Karpas-422 (cell line): ENCODE measurements at regions not wholly inside any gene's neighbourhood (a gene's known extent, or its start where the extent isn't known, plus 50 kb on each side); places are given as distances from the start of the nearest gene placed in this dataset.
"Not testable (repeated sequence)": the region's sequence is repeated elsewhere in the genome, so short reads cannot be mapped to it uniquely, and the experiment has no call there.

Experiments used
- DNase-seq: peaks from one replicate; pipeline ENCODE4 v3.0.0-alpha.2; 2015
- H2AFZ ChIP-seq: fragments of 200-600 bp; sonication (generic); 2 replicates; pipeline ENCODE4 v1.6.1; 2014; ENCODE audit warnings: antibody characterized with exemption, low read length, mixed read lengths
- H3K27ac ChIP-seq: fragments of 200-600 bp; sonication (generic); 2 replicates; pipeline ENCODE4 v1.5.1; 2014; ENCODE audit warnings: mild to moderate bottlenecking, low read length, moderate library complexity
- H3K27me3 ChIP-seq: fragments of 200-600 bp; sonication (generic); 2 replicates; pipeline ENCODE4 v1.6.1; 2014; ENCODE audit warnings: low read length, mixed read lengths
- H3K36me3 ChIP-seq: fragments of 200-600 bp; sonication (generic); 2 replicates; pipeline ENCODE4 v1.6.1; 2014; ENCODE audit warnings: low read length, mixed read lengths; ENCODE audit not compliant: insufficient read depth
- H3K4me1 ChIP-seq: fragments of 200-600 bp; sonication (generic); 2 replicates; pipeline ENCODE4 v1.6.1; 2014; ENCODE audit warnings: mild to moderate bottlenecking, low read length, mixed read lengths
- H3K4me2 ChIP-seq: fragments of 200-600 bp; sonication (generic); 2 replicates; pipeline ENCODE4 v1.6.1; 2014; ENCODE audit warnings: low read length, low read depth, mild to moderate bottlenecking; ENCODE audit not compliant: poor library complexity, severe bottlenecking
- H3K4me3 ChIP-seq: fragments of 200-600 bp; sonication (generic); 2 replicates; pipeline ENCODE4 v1.5.1; 2014; ENCODE audit warnings: mild to moderate bottlenecking, antibody characterized with exemption, low read length, mixed read lengths
- H3K79me2 ChIP-seq: fragments of 200-600 bp; sonication (generic); 2 replicates; pipeline ENCODE4 v1.6.1; 2014; ENCODE audit warnings: mild to moderate bottlenecking, low read length, mixed read lengths
- H3K9ac ChIP-seq: fragments of 200-600 bp; sonication (generic); 2 replicates; pipeline ENCODE4 v1.6.0; 2014; ENCODE audit warnings: low read length
- H3K9me2 ChIP-seq: fragments of 200-600 bp; sonication (generic), shearing (Covaris generic); replicated peaks from 2 replicates; pipeline ENCODE4 v1.6.0; 2014; ENCODE audit warnings: mild to moderate bottlenecking, low read length, moderate library complexity; ENCODE audit not compliant: insufficient read depth
- H3K9me3 ChIP-seq: fragments of 300-700, 200-600 bp; sonication (generic); 2 replicates; pipeline ENCODE4 v1.6.1; 2014; ENCODE audit warnings: low read length, mixed read lengths
- H4K20me1 ChIP-seq: fragments of 200-600 bp; sonication (generic); 2 replicates; pipeline ENCODE4 v1.6.1; 2014; ENCODE audit warnings: mild to moderate bottlenecking, antibody characterized with exemption, low read length, low read depth; ENCODE audit not compliant: insufficient read depth

GRCh38 chr14:38003746-38004609 lies 203.7 kb upstream of the SSTR1 start:
- Histone ChIP-seq H4K20me1 (no peaks in the 10 kb centered on the region), H3K27me3 (no peaks in the 10 kb centered on the region), H3K4me2 (peak overlapping the region; percentile 66), H3K9me2 (no peaks in the 10 kb centered on the region), H3K36me3 (no peaks in the 10 kb centered on the region), H3K9ac (peak overlapping the region; percentile 80), H3K4me3 (peak overlapping the region; percentile 29), H3K9me3 (no peaks in the 10 kb centered on the region), H2AFZ (no peak overlapping the region), H3K4me1 (peaks cover 93% of the 10 kb centered on the region), H3K27ac (peak overlapping the region; percentile 98), H3K79me2 (no peaks in the 10 kb centered on the region)
- peak; percentile 96 for DNase-seq

GRCh38 chr14:38004610-38004879 lies 203.2 kb upstream of the SSTR1 start:
- Histone ChIP-seq H3K9me3 (no peaks in the 10 kb centered on the region), H4K20me1 (no peaks in the 10 kb centered on the region), H3K9ac (peak overlapping the region; percentile 75), H3K4me2 (peak overlapping the region; percentile 66), H3K9me2 (no peaks in the 10 kb centered on the region), H2AFZ (no peak overlapping the region), H3K79me2 (no peaks in the 10 kb centered on the region), H3K27ac (peak overlapping the region; percentile 98), H3K4me3 (peak overlapping the region; percentile 38), H3K4me1 (peaks cover 93% of the 10 kb centered on the region), H3K27me3 (no peaks in the 10 kb centered on the region), H3K36me3 (no peaks in the 10 kb centered on the region)
- no peak for DNase-seq

- not testable (repeated sequence) for H3K9ac ChIP-seq
These were observed 196.5 kb upstream of the SSTR1 start for GRCh38 chr14:38011156-38011555.

GRCh38 chr14:38012056-38012455 lies 195.6 kb upstream of the SSTR1 start:
- no peak for DNase-seq
- H3K9me3 ChIP-seq, result peaks cover 33% of the 10 kb centered on the region
- no peak overlapping the region for H3K9ac ChIP-seq
- H3K4me1 ChIP-seq, result peaks cover 32% of the 10 kb centered on the region
- no peaks in the 10 kb centered on the region for H4K20me1 ChIP-seq
- H3K79me2 ChIP-seq, result no peaks in the 10 kb centered on the region
- no peak overlapping the region for H3K4me3 ChIP-seq
- no peaks in the 10 kb centered on the region for H3K9me2 ChIP-seq
- H2AFZ ChIP-seq, result no peak overlapping the region
- H3K27ac ChIP-seq, result no peak overlapping the region
- H3K27me3 ChIP-seq, result no peaks in the 10 kb centered on the region
- H3K4me2 ChIP-seq, result no peak overlapping the region
- H3K36me3 ChIP-seq, result peaks cover 5% of the 10 kb centered on the region; the same call in 1 of the 2 replicates

More at GRCh38 chr14:38011156-38011555, 196.5 kb upstream of the SSTR1 start:
- H3K4me2 ChIP-seq, H4K20me1 ChIP-seq, DNase-seq, H3K4me3 ChIP-seq, H3K79me2 ChIP-seq, H3K36me3 ChIP-seq, H3K27me3 ChIP-seq, H3K9me2 ChIP-seq: not testable (repeated sequence)
- Histone ChIP-seq H3K9me3 (peaks cover 31% of the 10 kb centered on the region), H3K4me1 (peaks cover 29% of the 10 kb centered on the region), H3K27ac (0 out of 2 replicates have a peak overlapping the region, but pooled peaks have one; percentile 10), H2AFZ (0 out of 2 replicates have a peak overlapping the region, but pooled peaks have one; percentile 4)

GRCh38 chr14:38016497-38016896 lies 191.2 kb upstream of the SSTR1 start:
- Histone ChIP-seq H3K9me2 (no peaks in the 10 kb centered on the region), H3K9me3 (peaks cover 24% of the 10 kb centered on the region), H3K36me3 (peaks cover 5% of the 10 kb centered on the region; the same call in 1 of the 2 replicates), H3K4me1 (peaks cover 40% of the 10 kb centered on the region), H3K4me2 (no peak overlapping the region), H2AFZ (peak overlapping the region; percentile 59; the same call in 1 of the 2 replicates), H3K79me2 (no peaks in the 10 kb centered on the region), H4K20me1 (no peaks in the 10 kb centered on the region), H3K27ac (peak overlapping the region; percentile 63), H3K4me3 (no peak overlapping the region), H3K27me3 (no peaks in the 10 kb centered on the region), H3K9ac (no peak overlapping the region)
- peak; percentile 85 for DNase-seq

GRCh38 chr14:38021861-38022260 lies 185.8 kb upstream of the SSTR1 start:
- H3K79me2 ChIP-seq, result no peaks in the 10 kb centered on the region
- no peaks in the 10 kb centered on the region for H3K9me2 ChIP-seq
- peaks cover 10% of the 10 kb centered on the region; the same call in 1 of the 2 replicates for H3K36me3 ChIP-seq
- no peaks in the 10 kb centered on the region for H4K20me1 ChIP-seq
- no peak overlapping the region for H3K4me2 ChIP-seq
- no peak for DNase-seq
- peaks cover 19% of the 10 kb centered on the region for H3K9me3 ChIP-seq
- peaks cover 36% of the 10 kb centered on the region for H3K4me1 ChIP-seq
- peak overlapping the region; percentile 33; the same call in 1 of the 2 replicates for H2AFZ ChIP-seq
- no peaks in the 10 kb centered on the region for H3K27me3 ChIP-seq
- H3K27ac ChIP-seq, result no peak overlapping the region
- no peak overlapping the region for H3K9ac ChIP-seq
- H3K4me3 ChIP-seq, result no peak overlapping the region

- Histone ChIP-seq H4K20me1 (no peaks in the 10 kb centered on the region), H3K27ac (no peak overlapping the region), H3K4me2 (no peak overlapping the region), H3K4me3 (no peak overlapping the region), H3K9ac (no peak overlapping the region), H3K36me3 (peaks cover 10% of the 10 kb centered on the region; the same call in 1 of the 2 replicates), H3K79me2 (no peaks in the 10 kb centered on the region), H3K9me2 (no peaks in the 10 kb centered on the region), H3K9me3 (peaks cover 19% of the 10 kb centered on the region), H3K27me3 (no peaks in the 10 kb centered on the region), H3K4me1 (peaks cover 27% of the 10 kb centered on the region), H2AFZ (peak overlapping the region; percentile 33)
- no peak for DNase-seq
These were observed 184.9 kb upstream of the SSTR1 start for GRCh38 chr14:38022775-38023174.

- Histone ChIP-seq H3K4me1 (peaks cover 6% of the 10 kb centered on the region), H3K27ac (no peak overlapping the region), H3K4me3 (no peak overlapping the region), H3K36me3 (no peaks in the 10 kb centered on the region; the same call in 1 of the 2 replicates), H2AFZ (peak overlapping the region; percentile 2), H3K27me3 (no peaks in the 10 kb centered on the region), H3K9me3 (no peaks in the 10 kb centered on the region), H3K79me2 (no peaks in the 10 kb centered on the region), H3K9me2 (no peaks in the 10 kb centered on the region), H3K4me2 (no peak overlapping the region), H3K9ac (no peak overlapping the region), H4K20me1 (no peaks in the 10 kb centered on the region)
- no peak for DNase-seq
These were observed 169.5 kb upstream of the SSTR1 start for GRCh38 chr14:38038171-38038570.
